PC-9 (cell line): ENCODE measurements at regions not wholly inside any gene's neighbourhood (a gene's known extent, or its start where the extent isn't known, plus 50 kb on each side); places are given as distances from the start of the nearest gene placed in this dataset.

Experiments
- BruUV-seq: library from RNA; stranded (reverse); fragments of 400-500 nt; replicated peaks from 2 replicates; lab custom pipeline; 2021; lab: Mats Ljungman, UMichigan
- CTCF ChIA-PET: fragments of 300-600 bp; sonication (Branson Sonifier 250); formaldehyde crosslinking; loops from one replicate; lab custom pipeline; 2022; ENCODE audit warnings: antibody characterized with exemption; lab: Charles Lee
- POLR2A ChIA-PET: fragments of 300-600 bp; sonication (Branson Sonifier 250); formaldehyde crosslinking; loops from one replicate; lab custom pipeline; 2022; ENCODE audit warnings: antibody characterized with exemption; ENCODE audit not compliant: unreplicated experiment; lab: Charles Lee
- DNase-seq, 2 experiments: peaks; one replicate each; pipeline versions ENCODE4 v3.0.0 to v3.0.0-alpha.2; 2015 to 2022; ENCODE audit warnings: mixed read lengths in 1 of 2
- H2AFZ ChIP-seq: fragments of 200-600 bp; sonication (generic); 2 replicates; pipeline ENCODE4 v1.8.1; 2017; ENCODE audit warnings: antibody characterized with exemption
- H3F3A ChIP-seq: fragments of 200-600 bp; sonication (generic); 2 replicates; pipeline ENCODE4 v1.8.1; 2017; ENCODE audit warnings: antibody characterized with exemption, mild to moderate bottlenecking, low read depth; ENCODE audit not compliant: insufficient read depth
- H3K27ac ChIP-seq: fragments of 200-600 bp; sonication (generic); 2 replicates; pipeline ENCODE4 v1.6.1; 2016; ENCODE audit warnings: mixed run types
- H3K27me3 ChIP-seq: fragments of 200-600 bp; sonication (generic); 2 replicates; pipeline ENCODE4 v1.6.1; 2016; ENCODE audit warnings: low read depth, mixed run types; ENCODE audit not compliant: insufficient read depth
- H3K36me3 ChIP-seq: fragments of 200-600 bp; sonication (generic); 2 replicates; pipeline ENCODE4 v1.6.1; 2016; ENCODE audit warnings: low read depth, mixed run types
- H3K4me1 ChIP-seq: fragments of 200-600 bp; sonication (generic); replicated peaks from 2 replicates; pipeline ENCODE4 v1.6.1; 2016; ENCODE audit warnings: mixed run types; ENCODE audit not compliant: insufficient read depth
- H3K4me2 ChIP-seq: fragments of 200-600 bp; sonication (generic); 2 replicates; pipeline ENCODE4 v1.6.1; 2017; ENCODE audit warnings: mixed run types
- H3K4me3 ChIP-seq: fragments of 200-600 bp; sonication (generic); 2 replicates; pipeline ENCODE4 v1.6.1; 2016; ENCODE audit warnings: mixed run types
- H3K79me2 ChIP-seq: fragments of 200-600 bp; sonication (generic); 2 replicates; pipeline ENCODE4 v1.6.1; 2017; ENCODE audit warnings: low read depth, mixed run types
- H3K9me2 ChIP-seq: fragments of 200-600 bp; sonication (generic); 2 replicates; pipeline ENCODE4 v1.8.1; 2017; ENCODE audit warnings: mild to moderate bottlenecking; ENCODE audit not compliant: insufficient read depth
- H3K9me3 ChIP-seq: fragments of 200-600 bp; sonication (generic); 2 replicates; pipeline ENCODE4 v1.8.1; 2016; ENCODE audit warnings: low read depth; ENCODE audit not compliant: insufficient read depth
- H4K20me1 ChIP-seq: fragments of 200-600 bp; sonication (generic); 2 replicates; pipeline ENCODE4 v1.8.1; 2017; ENCODE audit not compliant: insufficient read depth
- EZH2 ChIP-seq: fragments of 200-600 bp; sonication (generic); IDR thresholded peaks from 2 replicates; pipeline ENCODE4 v1.8.0; 2017; ENCODE audit warnings: antibody characterized with exemption, low read depth
- intact Hi-C: fragments of 100-400 bp; cut with micrococcal nuclease; formaldehyde crosslinking; loops from one replicate; pipeline ENCODE4 v1.10.0; 2022; ENCODE audit not compliant: unreplicated experiment
- TF ChIP-seq, protein P1 (sequence below): fragments of 200-600 bp; sonication (generic); conservative IDR thresholded peaks from 2 replicates; pipeline ENCODE4 v1.6.1; 2017; ENCODE audit warnings: mixed run types, antibody characterized with exemption, mild to moderate bottlenecking, moderate library complexity

DNA sequence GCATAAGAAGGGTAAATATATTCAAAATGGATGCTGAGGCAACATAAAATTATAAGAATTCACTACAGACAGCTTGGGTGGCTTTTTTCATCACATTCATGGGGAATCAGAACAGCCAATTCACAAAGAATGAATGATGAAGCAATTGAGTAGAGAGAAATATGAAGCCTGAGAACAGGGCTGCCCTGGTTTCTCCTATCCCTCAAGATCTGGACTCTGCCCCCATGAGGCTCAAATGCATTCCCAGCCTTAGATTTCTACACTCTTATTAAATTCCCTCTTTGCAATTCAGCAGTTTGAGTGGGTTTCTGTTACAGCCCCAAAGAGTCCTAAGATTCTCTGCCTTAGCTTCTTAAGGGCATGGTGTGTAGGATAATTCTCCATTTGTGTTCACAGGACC is 172.5 kb downstream of the MAIP1 start:
- H3K4me1 ChIP-seq = peaks cover 39% of the 10 kb centered on the region
- no peaks in the 10 kb centered on the region; the same call in 1 of the 2 replicates for H3F3A ChIP-seq
- H3K9me3 ChIP-seq = peaks cover 5% of the 10 kb centered on the region; the same call in 1 of the 2 replicates
- no peaks in the 10 kb centered on the region for H4K20me1 ChIP-seq
- H3K4me3 ChIP-seq = no peak overlapping the region
- no peak overlapping the region for H2AFZ ChIP-seq
- CTCF ChIA-PET = no interaction called here
- TF ChIP-seq, protein P1, sequence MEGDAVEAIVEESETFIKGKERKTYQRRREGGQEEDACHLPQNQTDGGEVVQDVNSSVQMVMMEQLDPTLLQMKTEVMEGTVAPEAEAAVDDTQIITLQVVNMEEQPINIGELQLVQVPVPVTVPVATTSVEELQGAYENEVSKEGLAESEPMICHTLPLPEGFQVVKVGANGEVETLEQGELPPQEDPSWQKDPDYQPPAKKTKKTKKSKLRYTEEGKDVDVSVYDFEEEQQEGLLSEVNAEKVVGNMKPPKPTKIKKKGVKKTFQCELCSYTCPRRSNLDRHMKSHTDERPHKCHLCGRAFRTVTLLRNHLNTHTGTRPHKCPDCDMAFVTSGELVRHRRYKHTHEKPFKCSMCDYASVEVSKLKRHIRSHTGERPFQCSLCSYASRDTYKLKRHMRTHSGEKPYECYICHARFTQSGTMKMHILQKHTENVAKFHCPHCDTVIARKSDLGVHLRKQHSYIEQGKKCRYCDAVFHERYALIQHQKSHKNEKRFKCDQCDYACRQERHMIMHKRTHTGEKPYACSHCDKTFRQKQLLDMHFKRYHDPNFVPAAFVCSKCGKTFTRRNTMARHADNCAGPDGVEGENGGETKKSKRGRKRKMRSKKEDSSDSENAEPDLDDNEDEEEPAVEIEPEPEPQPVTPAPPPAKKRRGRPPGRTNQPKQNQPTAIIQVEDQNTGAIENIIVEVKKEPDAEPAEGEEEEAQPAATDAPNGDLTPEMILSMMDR = no peak
- TF ChIP-seq EZH2 = no peak
- H3K79me2 ChIP-seq = no peaks in the 10 kb centered on the region
- POLR2A ChIA-PET = no interaction called here
- no TSS peak for BruUV-seq
- H3K27me3 ChIP-seq = no peaks in the 10 kb centered on the region
- H3K9me2 ChIP-seq = no peaks in the 10 kb centered on the region
- H3K4me2 ChIP-seq = no peak overlapping the region
- no peak for DNase-seq
- intact Hi-C loops = no loop called here
- H3K27ac ChIP-seq = no peak overlapping the region
- H3K36me3 ChIP-seq = no peaks in the 10 kb centered on the region

DNA sequence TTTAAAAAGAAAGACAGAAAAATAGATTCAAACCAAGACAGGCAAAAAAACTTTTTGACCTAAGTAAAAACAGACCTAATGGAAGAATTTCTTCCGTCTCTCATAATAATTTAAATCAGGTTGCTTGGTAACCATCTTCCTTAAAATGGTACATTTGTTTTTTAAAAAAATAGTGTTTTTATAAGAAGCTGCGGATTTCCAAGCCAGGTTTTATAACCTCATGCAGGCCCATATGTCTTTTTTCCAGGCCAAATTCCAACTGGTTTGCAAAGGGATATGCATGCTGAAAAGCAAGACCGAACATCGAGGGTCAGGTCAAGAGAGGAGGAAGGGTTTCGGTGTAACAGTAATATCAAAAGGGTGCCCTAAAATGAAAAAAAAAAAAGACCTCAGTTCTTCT is 172.9 kb downstream of the MAIP1 start:
- POLR2A ChIA-PET = no interaction called here

DNA sequence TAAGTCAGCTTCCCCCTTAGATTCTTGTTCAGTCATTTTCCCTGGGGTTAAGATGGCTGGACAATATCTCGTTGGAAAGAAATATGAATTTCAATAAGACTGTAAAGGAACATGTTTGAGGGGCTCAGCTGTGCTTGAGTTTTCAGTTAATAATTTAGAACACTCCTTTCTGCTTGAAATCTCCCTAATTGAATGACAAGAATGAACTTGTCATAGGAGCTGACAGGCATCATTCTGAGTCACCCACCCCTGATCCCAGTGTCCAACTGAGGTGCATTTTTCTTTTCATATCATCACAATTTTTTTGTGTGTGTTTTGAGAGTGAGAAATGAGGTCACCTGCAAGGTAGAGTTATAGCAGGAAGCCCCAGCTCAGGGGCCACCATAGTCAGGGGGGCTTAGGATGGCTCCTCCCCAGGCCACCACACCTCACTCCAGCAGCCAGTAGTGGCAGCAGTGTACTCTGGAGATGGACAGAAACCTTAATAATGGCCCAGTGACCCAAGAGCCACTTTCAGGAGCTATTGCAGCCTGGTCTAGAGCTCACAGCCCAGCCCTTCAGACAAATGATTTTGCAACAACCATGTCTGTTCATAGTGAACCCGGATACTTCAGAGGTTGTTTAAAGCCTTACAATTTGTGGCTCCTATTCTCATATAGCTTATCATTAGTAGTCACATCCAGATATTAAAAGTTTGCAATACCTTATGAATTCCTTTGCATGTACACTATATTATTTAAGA is 174.5 kb downstream of the MAIP1 start:
- H3K4me3 ChIP-seq = no peak overlapping the region
- H3K36me3 ChIP-seq = no peaks in the 10 kb centered on the region
- peak overlapping the region; percentile 28 for H3K27ac ChIP-seq
- H3F3A ChIP-seq = no peaks in the 10 kb centered on the region; the same call in 1 of the 2 replicates
- no peaks in the 10 kb centered on the region for H3K27me3 ChIP-seq
- peak in 1 of 2 experiments; percentile 53 for DNase-seq
- no peak for TF ChIP-seq EZH2
- TF ChIP-seq, protein P1 = no peak
- CTCF ChIA-PET = interaction anchor here (0.5 kb wide), 1 partner anchor 583 kb away, joined by 3 read pairs; no protein-coding TSS in a partner anchor
- no peaks in the 10 kb centered on the region for H3K79me2 ChIP-seq
- no peaks in the 10 kb centered on the region for H3K9me2 ChIP-seq
- H2AFZ ChIP-seq = no peak overlapping the region
- intact Hi-C loops = no loop called here
- peaks cover 7% of the 10 kb centered on the region; the same call in 1 of the 2 replicates for H3K9me3 ChIP-seq
- BruUV-seq = no TSS peak
- POLR2A ChIA-PET = interaction anchor here (0.7 kb wide), 1 partner anchor 57 kb away, joined by 4 read pairs; no protein-coding TSS in a partner anchor
- peak overlapping the region; percentile 37 for H3K4me2 ChIP-seq
- H3K4me1 ChIP-seq = peaks cover 39% of the 10 kb centered on the region
- H4K20me1 ChIP-seq = no peaks in the 10 kb centered on the region

More for the DNA sequence above, 172.9 kb downstream of the MAIP1 start:
- TF ChIP-seq EZH2 = no peak
- TF ChIP-seq, protein P1 = no peak
- Histone ChIP-seq H3K9me3 (peaks cover 7% of the 10 kb centered on the region; the same call in 1 of the 2 replicates), H3K27me3 (no peaks in the 10 kb centered on the region), H3K79me2 (no peaks in the 10 kb centered on the region), H4K20me1 (no peaks in the 10 kb centered on the region), H3K27ac (no peak overlapping the region), H3F3A (no peaks in the 10 kb centered on the region; the same call in 1 of the 2 replicates), H3K4me3 (no peak overlapping the region), H3K4me2 (no peak overlapping the region), H3K9me2 (no peaks in the 10 kb centered on the region), H2AFZ (no peak overlapping the region), H3K36me3 (no peaks in the 10 kb centered on the region), H3K4me1 (peaks cover 39% of the 10 kb centered on the region)
- no peak for DNase-seq
- no TSS peak for BruUV-seq
- intact Hi-C loops = no loop called here
- CTCF ChIA-PET = no interaction called here
